ENCODE measurements at regions not wholly inside any gene's neighbourhood (a gene's known extent, or its start where the extent isn't known, plus 50 kb on each side); places are given as distances from the start of the nearest gene placed in this dataset.

GRCh38 chr2:120904379-120904778 lies 168.7 kb downstream of the GLI2 start:
- DNase-seq: no peak

- peak; percentile 59 for DNase-seq
These were observed 169.2 kb downstream of the GLI2 start for GRCh38 chr2:120904830-120905234.

GRCh38 chr2:120905298-120905697 lies 169.6 kb downstream of the GLI2 start:
- DNase-seq: no peak

- no peak for DNase-seq
These were observed 170.3 kb downstream of the GLI2 start for GRCh38 chr2:120905824-120906571.

- DNase-seq: no peak
These were observed 171.2 kb downstream of the GLI2 start for GRCh38 chr2:120906914-120907313.

- no peak for DNase-seq
These were observed 172.2 kb downstream of the GLI2 start for GRCh38 chr2:120907822-120908221.

- DNase-seq: no peak
These were observed 172.8 kb downstream of the GLI2 start for GRCh38 chr2:120908314-120908975.

GRCh38 chr2:120909102-120909501 lies 173.4 kb downstream of the GLI2 start:
- DNase-seq: no peak

GRCh38 chr2:120910164-120910563 lies 174.5 kb downstream of the GLI2 start:
- DNase-seq: no peak

GRCh38 chr2:120910956-120911951 lies 175.6 kb downstream of the GLI2 start:
- no peak for DNase-seq

- DNase-seq: no peak
These were observed 176.7 kb downstream of the GLI2 start for GRCh38 chr2:120912101-120912985.

GRCh38 chr2:120913972-120914838 lies 178.5 kb downstream of the GLI2 start:
- no peak for DNase-seq

GRCh38 chr2:120914839-120915521 lies 179.3 kb downstream of the GLI2 start:
- no peak for DNase-seq

GRCh38 chr2:120915670-120916069 lies 180.0 kb downstream of the GLI2 start:
- DNase-seq: no peak

- no peak for DNase-seq
These were observed 180.8 kb downstream of the GLI2 start for GRCh38 chr2:120916446-120916845.

GRCh38 chr2:120917886-120918285 lies 182.2 kb downstream of the GLI2 start:
- no peak for DNase-seq

- DNase-seq: no peak
These were observed 183.5 kb downstream of the GLI2 start for GRCh38 chr2:120919216-120919615.

- DNase-seq: peak; percentile 87
These were observed 184.2 kb downstream of the GLI2 start for GRCh38 chr2:120919771-120920453.

GRCh38 chr2:120920454-120921148 lies 184.9 kb downstream of the GLI2 start:
- DNase-seq: no peak
